Mesodermal cell (in vitro differentiated cells): ENCODE measurements at regions not wholly inside any gene's neighbourhood (a gene's known extent, or its start where the extent isn't known, plus 50 kb on each side); places are given as distances from the start of the nearest gene placed in this dataset.

Experiments used
- H3K27ac ChIP-seq: 2 replicates; pipeline ENCODE4 v1.7.0; 2013; ENCODE audit warnings: mild to moderate bottlenecking, low read depth, low read length, moderate library complexity; ENCODE audit not compliant: severe bottlenecking
- H3K36me3 ChIP-seq: 2 replicates; pipeline ENCODE4 v1.7.1; 2013; ENCODE audit warnings: mild to moderate bottlenecking, low read length, moderate library complexity; ENCODE audit not compliant: control insufficient read depth, insufficient read depth
- H3K4me1 ChIP-seq: one replicate; pipeline ENCODE4 v1.7.1; 2013; ENCODE audit warnings: mild to moderate bottlenecking, low read length; ENCODE audit not compliant: insufficient read depth, control insufficient read depth, poor library complexity, severe bottlenecking
- H3K4me3 ChIP-seq: 2 replicates; pipeline ENCODE4 v1.7.0; 2013; ENCODE audit warnings: low read length, control low read depth, mild to moderate bottlenecking; ENCODE audit not compliant: insufficient read depth, poor library complexity, severe bottlenecking; ENCODE audit errors: extremely low read depth
- H3K9me3 ChIP-seq: 2 replicates; pipeline ENCODE4 v1.7.1; 2013; ENCODE audit warnings: mild to moderate bottlenecking, low read length, moderate library complexity; ENCODE audit not compliant: control insufficient read depth
- WGBS, 2 experiments: methylation state at CpG; one replicate each; pipeline ENCODE4 v1.1.5; 2013; ENCODE audit warnings: missing lambda C conversion rate in 2 of 2; ENCODE audit not compliant: insufficient coverage in 2 of 2; 5-methylcytosine and 5-hydroxymethylcytosine counted together

DNA sequence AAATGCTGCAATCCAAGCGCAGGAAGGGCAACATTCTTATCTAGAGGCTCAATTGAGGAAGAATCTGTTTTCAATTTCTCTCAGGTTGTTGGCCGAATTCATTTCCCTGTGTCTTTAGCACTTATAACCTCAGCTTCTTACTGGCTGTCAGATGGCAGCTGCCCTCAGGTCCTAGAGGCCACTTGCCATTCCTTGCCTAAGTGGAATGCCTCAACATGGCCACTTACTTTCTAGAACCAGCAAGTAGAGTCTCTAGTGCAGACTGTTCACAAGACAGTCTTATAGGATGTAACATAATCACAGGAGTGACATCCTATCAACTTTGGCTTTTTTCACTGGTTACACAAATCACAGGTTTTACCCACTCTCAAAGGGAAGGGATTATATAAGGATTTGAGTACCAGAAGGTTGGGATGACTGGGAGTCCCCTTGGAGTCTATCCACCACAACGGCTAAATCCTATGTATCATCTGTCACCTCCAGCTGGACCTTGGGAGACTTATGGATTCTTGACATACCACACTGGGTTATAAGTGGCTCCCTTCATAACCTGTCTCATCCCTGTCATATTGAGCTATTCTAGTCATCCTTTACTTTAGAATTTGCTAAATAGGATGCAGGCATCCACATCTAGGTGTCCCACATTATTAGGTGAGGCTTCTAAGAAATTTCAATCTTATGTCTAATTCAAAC, 297.9 kb upstream of the CTSO start:
- no peak overlapping the region for H3K27ac ChIP-seq
- no peaks in the 10 kb centered on the region for H3K36me3 ChIP-seq
- no peaks in the 10 kb centered on the region for H3K9me3 ChIP-seq
- WGBS, 2 experiments, result 87 to 96% methylated on average over 3 of the region's 3 CpGs
- H3K4me1 ChIP-seq, result no peaks in the 10 kb centered on the region
- no peak overlapping the region for H3K4me3 ChIP-seq

DNA sequence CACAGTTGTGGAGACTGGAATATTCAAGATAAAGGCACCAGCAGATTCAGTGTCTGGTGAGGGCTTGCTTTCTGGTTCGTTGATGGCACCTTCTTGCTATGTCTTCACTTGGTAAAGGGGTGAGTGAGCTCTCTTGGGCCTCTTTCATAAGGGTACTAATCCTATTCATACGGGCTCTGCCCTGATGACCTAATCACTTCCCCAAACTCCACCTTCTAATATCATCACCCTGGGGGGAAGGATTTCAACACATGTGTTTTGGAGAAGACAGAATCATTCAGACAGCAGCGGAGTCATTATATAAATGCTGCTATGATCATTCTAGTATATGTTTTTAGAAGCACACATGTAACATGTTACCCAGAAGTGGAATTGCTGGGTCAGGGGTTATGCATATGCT, 295.3 kb upstream of the CTSO start:
- no peak overlapping the region for H3K27ac ChIP-seq
- 67 to 100% methylated on average over 1 of the region's 3 CpGs for WGBS, 2 experiments
- no peaks in the 10 kb centered on the region for H3K4me1 ChIP-seq
- no peak overlapping the region for H3K4me3 ChIP-seq
- no peaks in the 10 kb centered on the region for H3K36me3 ChIP-seq
- H3K9me3 ChIP-seq, result no peaks in the 10 kb centered on the region

DNA sequence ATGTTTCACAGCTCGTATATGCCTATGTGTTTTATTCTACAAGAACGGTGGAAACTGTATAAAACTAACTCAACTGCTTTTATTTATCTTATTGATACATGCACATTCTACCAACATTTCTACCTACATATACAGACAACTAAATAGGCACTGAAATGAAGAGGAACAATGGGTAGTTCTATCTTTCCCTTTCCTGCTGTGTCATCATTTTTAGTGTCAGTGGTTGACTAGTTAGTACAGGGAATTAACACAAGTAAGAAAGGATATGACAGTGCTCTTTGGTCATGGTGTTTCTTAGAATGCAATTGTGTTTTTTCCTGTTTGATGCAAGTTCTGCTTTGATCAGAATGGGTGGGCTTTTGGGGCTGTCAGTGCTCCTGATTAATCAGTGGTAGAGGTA, 293.8 kb upstream of the CTSO start:
- H3K36me3 ChIP-seq, result no peaks in the 10 kb centered on the region
- H3K9me3 ChIP-seq, result no peaks in the 10 kb centered on the region
- no peak overlapping the region for H3K27ac ChIP-seq
- no peak overlapping the region for H3K4me3 ChIP-seq
- H3K4me1 ChIP-seq, result no peaks in the 10 kb centered on the region
- WGBS, 2 experiments, result 100% methylated on average over 1 of the region's 2 CpGs; no CpG with 5 or more reads in 1 of the 2 experiments

DNA sequence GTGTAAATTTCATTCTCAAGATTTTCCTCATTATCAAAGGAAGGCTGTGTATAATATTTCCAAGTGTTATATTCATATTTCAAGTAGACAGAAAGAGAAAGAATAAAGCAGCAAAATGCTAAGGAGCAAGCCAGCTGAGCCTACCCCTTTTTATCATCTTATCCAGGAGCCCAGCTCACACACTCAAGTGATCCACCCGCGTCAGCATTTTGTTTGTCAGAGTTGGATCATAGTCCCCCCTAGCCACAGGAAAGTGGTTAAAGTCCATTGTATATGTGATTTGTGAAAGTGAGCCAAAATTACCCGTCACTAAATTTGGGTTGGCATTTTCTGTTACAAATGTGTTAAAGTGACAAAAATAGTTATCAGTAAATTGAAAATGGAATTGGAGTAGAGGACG, 289.3 kb upstream of the CTSO start:
- H3K4me1 ChIP-seq, result no peaks in the 10 kb centered on the region
- H3K27ac ChIP-seq, result no peak overlapping the region
- no peaks in the 10 kb centered on the region for H3K9me3 ChIP-seq
- no peak overlapping the region for H3K4me3 ChIP-seq
- WGBS, 2 experiments, result 88% methylated on average over 1 of the region's 4 CpGs
- no peaks in the 10 kb centered on the region for H3K36me3 ChIP-seq

DNA sequence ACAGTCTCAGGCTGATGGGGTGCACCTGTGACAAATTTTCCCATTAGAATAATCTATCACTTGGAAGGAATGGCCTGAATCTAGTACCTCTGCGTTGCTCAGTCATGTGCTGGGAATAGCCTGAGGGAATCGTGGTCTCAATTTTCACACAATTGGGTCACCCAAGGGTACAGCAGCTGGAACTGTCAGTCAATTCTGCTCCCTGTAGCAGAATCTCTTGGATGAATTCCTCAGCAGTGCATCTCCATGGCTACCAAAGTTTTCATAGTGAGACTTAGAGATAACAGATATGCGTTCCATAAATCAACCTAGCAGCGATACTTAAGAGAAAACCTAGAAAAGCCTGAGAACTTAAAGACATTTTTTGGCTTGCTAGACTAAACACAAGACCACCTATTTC, 288.7 kb upstream of the CTSO start:
- Histone ChIP-seq H3K36me3 (no peaks in the 10 kb centered on the region), H3K4me1 (no peaks in the 10 kb centered on the region), H3K4me3 (no peak overlapping the region), H3K27ac (no peak overlapping the region), H3K9me3 (no peaks in the 10 kb centered on the region)
- 77 to 90% methylated on average over 3 to 4 of the region's 4 CpGs for whole genome bisulfite sequencing, 2 experiments

DNA sequence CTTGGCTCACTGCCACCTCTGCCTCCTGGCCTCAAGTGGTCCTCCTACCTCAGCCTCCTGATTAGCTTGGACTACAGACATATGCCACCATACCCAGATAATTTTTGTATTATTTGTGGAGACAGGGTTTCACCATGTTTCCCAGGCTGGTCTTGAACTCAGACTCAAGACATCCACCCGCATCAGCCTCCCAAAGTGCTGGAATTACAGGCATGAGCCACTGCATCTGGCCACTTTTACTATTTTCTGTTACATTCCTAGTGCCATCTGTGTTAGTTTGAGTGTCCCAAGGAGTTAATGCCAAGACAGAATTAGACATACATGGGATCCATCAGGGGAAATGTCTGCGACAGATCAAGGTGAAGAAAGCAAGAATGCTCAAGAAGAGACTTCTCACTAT, 288.2 kb upstream of the CTSO start:
- no peak overlapping the region for H3K27ac ChIP-seq
- no peaks in the 10 kb centered on the region for H3K36me3 ChIP-seq

DNA sequence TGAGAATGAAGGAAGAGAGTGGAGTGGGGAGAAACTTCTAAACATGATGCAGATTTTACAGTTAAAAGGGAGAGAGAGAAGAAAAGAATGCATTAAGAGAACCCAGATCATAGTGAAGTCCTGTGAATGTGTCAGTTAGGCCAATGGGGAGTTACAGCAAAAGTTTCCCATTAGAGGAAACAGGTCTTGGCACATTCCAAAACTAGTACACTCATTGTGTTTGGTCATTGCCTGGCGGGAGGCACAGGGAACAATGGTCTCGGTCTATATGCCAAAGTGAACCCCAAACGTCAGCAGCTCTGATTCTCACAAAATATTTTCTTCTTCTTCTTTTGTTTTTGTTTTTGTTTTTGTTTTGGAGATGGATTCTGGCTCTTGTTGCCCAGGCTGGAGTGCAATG, 284.5 kb upstream of the CTSO start:
- Histone ChIP-seq H3K9me3 (no peaks in the 10 kb centered on the region), H3K4me1 (no peaks in the 10 kb centered on the region), H3K36me3 (no peaks in the 10 kb centered on the region), H3K4me3 (no peak overlapping the region), H3K27ac (no peak overlapping the region)
- 87% methylated on average over 2 of the region's 3 CpGs; no CpG with 5 or more reads in 1 of the 2 experiments for WGBS, 2 experiments

More for the DNA sequence above, 288.2 kb upstream of the CTSO start:
- 60 to 75% methylated on average over 2 of the region's 2 CpGs for WGBS, 2 experiments
- Histone ChIP-seq H3K9me3 (no peaks in the 10 kb centered on the region), H3K4me3 (no peak overlapping the region), H3K4me1 (no peaks in the 10 kb centered on the region)

DNA sequence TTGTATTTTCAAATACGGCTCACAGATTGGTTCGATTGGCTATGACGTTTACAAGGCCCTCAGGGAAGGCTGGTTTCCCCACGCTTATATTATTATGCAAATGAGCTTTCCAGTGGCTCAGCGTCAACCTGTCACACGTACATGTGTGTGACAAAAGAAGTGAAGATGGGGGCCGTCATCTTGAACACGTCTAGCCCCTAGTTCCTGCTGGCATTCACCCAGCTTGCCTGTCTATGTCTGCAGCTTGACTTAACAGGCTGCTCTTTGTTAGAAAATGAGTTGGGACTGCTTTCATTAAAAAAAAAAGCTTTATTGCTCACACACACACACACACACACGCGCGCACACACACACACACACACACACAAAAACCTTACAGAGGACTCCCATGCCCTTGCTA, 283.6 kb upstream of the CTSO start:
- no peaks in the 10 kb centered on the region for H3K36me3 ChIP-seq
- no peaks in the 10 kb centered on the region for H3K9me3 ChIP-seq
- no peak overlapping the region for H3K4me3 ChIP-seq
- H3K4me1 ChIP-seq, result no peaks in the 10 kb centered on the region
- H3K27ac ChIP-seq, result no peak overlapping the region
- WGBS, 2 experiments, result 70 to 72% methylated on average over 6 to 10 of the region's 11 CpGs

DNA sequence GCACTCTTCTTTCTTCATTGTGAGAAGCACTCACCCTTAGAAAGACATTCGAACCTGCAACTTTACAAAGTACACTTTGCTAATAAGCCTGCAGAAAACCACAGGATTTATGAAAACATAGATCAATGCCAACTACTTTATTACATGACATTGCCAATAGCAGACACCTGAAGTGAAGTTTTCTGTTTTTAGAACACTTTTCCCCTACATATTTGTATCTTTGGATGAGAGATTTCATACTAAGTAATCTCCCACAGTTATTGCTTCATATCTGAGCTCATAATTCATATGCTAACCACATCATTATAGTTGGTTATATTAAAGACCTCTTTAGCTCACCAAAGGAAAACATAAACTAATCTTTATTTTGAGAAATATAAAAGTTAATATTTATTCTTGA, 276.5 kb upstream of the CTSO start:
- WGBS, 2 experiments, result 78 to 86% methylated on average over 1 of the region's 1 CpG
- Histone ChIP-seq H3K4me3 (no peak overlapping the region), H3K4me1 (no peaks in the 10 kb centered on the region), H3K27ac (no peak overlapping the region), H3K9me3 (no peaks in the 10 kb centered on the region), H3K36me3 (no peaks in the 10 kb centered on the region)

DNA sequence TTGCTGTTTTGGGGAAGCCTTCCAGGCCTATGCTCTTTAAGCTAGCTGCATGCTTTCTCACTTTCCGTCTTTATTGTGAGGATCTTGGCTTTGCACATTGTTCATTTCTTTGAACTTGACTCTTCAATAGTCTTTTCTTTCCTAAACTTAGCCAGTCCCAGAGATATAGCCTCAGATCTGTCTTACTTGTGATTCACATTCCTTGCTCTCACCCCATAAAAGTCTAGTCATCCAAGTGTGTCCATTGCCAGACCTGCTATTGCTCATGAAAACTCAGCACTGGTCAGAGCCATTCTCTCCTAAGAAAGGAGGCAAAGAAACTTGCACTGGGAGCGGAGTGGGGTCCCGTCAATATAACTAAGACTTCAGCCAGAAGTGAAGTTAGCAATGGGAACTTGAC, 275.0 kb upstream of the CTSO start:
- Histone ChIP-seq H3K36me3 (no peaks in the 10 kb centered on the region), H3K4me3 (no peak overlapping the region), H3K4me1 (no peaks in the 10 kb centered on the region), H3K9me3 (no peaks in the 10 kb centered on the region), H3K27ac (no peak overlapping the region)
- 78 to 83% methylated on average over 1 to 3 of the region's 3 CpGs for WGBS, 2 experiments

DNA sequence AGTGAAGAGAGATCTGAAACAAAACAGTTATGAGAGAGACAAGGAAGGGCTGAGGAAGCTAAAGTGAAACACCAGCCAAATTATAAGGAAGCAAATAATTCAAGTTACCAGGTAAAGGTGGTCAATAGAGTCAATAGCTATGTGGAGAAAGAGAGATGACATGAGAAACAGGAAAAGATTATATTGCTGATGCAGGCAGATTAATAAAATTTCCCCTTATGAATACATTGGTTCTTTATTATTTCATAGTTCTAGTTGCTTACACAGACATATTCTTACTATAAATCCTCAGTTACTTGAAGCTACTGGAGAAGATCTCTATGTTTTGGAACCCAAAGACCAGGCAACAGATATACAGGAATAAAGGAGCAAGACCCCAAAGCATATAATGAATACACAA, 273.7 kb upstream of the CTSO start:
- Histone ChIP-seq H3K4me1 (no peaks in the 10 kb centered on the region), H3K27ac (no peak overlapping the region), H3K9me3 (no peaks in the 10 kb centered on the region), H3K36me3 (no peaks in the 10 kb centered on the region), H3K4me3 (no peak overlapping the region)
